ENCODE measurements at regions not wholly inside any gene's neighbourhood (a gene's known extent, or its start where the extent isn't known, plus 50 kb on each side); places are given as distances from the start of the nearest gene placed in this dataset.

GRCh38 chr4:155094201-155094820 lies 114.1 kb upstream of the NPY2R start:
- Histone ChIP-seq H3K36me3 (ENCODE audit: control insufficient read depth in 2 of 2, extremely low read depth in 1 of 2, insufficient read depth in 2 of 2, low read length in 2 of 2) (no peaks in the 10 kb centered on the region), H3K4me1 (ENCODE audit: control insufficient read depth, extremely low read depth, insufficient read depth, low read length) (no peaks in the 10 kb centered on the region), H3K9me3 (ENCODE audit: control insufficient read depth, low read depth, low read length) (no peaks in the 10 kb centered on the region), H3K79me2 (ENCODE audit: control insufficient read depth, insufficient read depth, low read length) (no peaks in the 10 kb centered on the region), H3K4me2 (ENCODE audit: control insufficient read depth, extremely low read depth, insufficient read depth, low read depth, low read length) (no peak overlapping the region), H3K9ac (ENCODE audit: control insufficient read depth, extremely low read depth, insufficient read depth, low read length) (no peak overlapping the region), H2AFZ (ENCODE audit: control insufficient read depth, low read length) (no peak overlapping the region), H3K9me1 (ENCODE audit: control insufficient read depth, extremely low read depth, insufficient read depth, low read length) (no peaks in the 10 kb centered on the region), H3K27me3 (ENCODE audit: control insufficient read depth, extremely low read depth, insufficient read depth, low read length) (no peaks in the 10 kb centered on the region), H4K20me1 (ENCODE audit: control insufficient read depth, extremely low read depth, insufficient read depth, low read length) (no peaks in the 10 kb centered on the region), H3K4me3 (ENCODE audit: control insufficient read depth in 2 of 3, extremely low read depth in 1 of 3, insufficient read depth in 2 of 3, low read depth in 1 of 3, low read length in 3 of 3) (no peak overlapping the region), H3K27ac (ENCODE audit: control insufficient read depth, insufficient read depth, low read length) (no peak overlapping the region)
- no peak for TF ChIP-seq EZH2 (IDR thresholded peaks at IDR 0.05; ENCODE audit: low read length)
- TF ChIP-seq, protein P1, sequence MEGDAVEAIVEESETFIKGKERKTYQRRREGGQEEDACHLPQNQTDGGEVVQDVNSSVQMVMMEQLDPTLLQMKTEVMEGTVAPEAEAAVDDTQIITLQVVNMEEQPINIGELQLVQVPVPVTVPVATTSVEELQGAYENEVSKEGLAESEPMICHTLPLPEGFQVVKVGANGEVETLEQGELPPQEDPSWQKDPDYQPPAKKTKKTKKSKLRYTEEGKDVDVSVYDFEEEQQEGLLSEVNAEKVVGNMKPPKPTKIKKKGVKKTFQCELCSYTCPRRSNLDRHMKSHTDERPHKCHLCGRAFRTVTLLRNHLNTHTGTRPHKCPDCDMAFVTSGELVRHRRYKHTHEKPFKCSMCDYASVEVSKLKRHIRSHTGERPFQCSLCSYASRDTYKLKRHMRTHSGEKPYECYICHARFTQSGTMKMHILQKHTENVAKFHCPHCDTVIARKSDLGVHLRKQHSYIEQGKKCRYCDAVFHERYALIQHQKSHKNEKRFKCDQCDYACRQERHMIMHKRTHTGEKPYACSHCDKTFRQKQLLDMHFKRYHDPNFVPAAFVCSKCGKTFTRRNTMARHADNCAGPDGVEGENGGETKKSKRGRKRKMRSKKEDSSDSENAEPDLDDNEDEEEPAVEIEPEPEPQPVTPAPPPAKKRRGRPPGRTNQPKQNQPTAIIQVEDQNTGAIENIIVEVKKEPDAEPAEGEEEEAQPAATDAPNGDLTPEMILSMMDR (optimal IDR thresholded peaks at IDR 0.05 in 1 of 3, IDR thresholded peaks at IDR 0.05 in 1 of 3, conservative IDR thresholded peaks at IDR 0.05 in 1 of 3; ENCODE audit: extremely low read depth in 1 of 3, insufficient read depth in 2 of 3, low read length in 3 of 3): no peak
- FAIRE-seq (no peak), DNase-seq (ENCODE audit: low read depth, low spot score) (no peak)
- dilution Hi-C loops (cut with MboI; ENCODE audit: extremely low pct_ligation_motif_present, low sequenced_read_pairs): no loop called here

- H3K27me3 ChIP-seq (ENCODE audit: control insufficient read depth, extremely low read depth, insufficient read depth, low read length): no peaks in the 10 kb centered on the region
- no peaks in the 10 kb centered on the region for H3K79me2 ChIP-seq (ENCODE audit: control insufficient read depth, insufficient read depth, low read length)
- no peaks in the 10 kb centered on the region for H3K9me1 ChIP-seq (ENCODE audit: control insufficient read depth, extremely low read depth, insufficient read depth, low read length)
- H4K20me1 ChIP-seq (ENCODE audit: control insufficient read depth, extremely low read depth, insufficient read depth, low read length): no peaks in the 10 kb centered on the region
- no peak overlapping the region for H2AFZ ChIP-seq (ENCODE audit: control insufficient read depth, low read length)
- no peak for FAIRE-seq
- no peak overlapping the region for H3K27ac ChIP-seq (ENCODE audit: control insufficient read depth, insufficient read depth, low read length)
- H3K4me2 ChIP-seq (ENCODE audit: control insufficient read depth, extremely low read depth, insufficient read depth, low read depth, low read length): no peak overlapping the region
- dilution Hi-C loops (cut with MboI; ENCODE audit: extremely low pct_ligation_motif_present, low sequenced_read_pairs): no loop called here
- H3K9ac ChIP-seq (ENCODE audit: control insufficient read depth, extremely low read depth, insufficient read depth, low read length): no peak overlapping the region
- TF ChIP-seq, protein P1 (optimal IDR thresholded peaks at IDR 0.05 in 1 of 3, IDR thresholded peaks at IDR 0.05 in 1 of 3, conservative IDR thresholded peaks at IDR 0.05 in 1 of 3; ENCODE audit: extremely low read depth in 1 of 3, insufficient read depth in 2 of 3, low read length in 3 of 3): no peak
- no peak for TF ChIP-seq EZH2 (IDR thresholded peaks at IDR 0.05; ENCODE audit: low read length)
- H3K4me1 ChIP-seq (ENCODE audit: control insufficient read depth, extremely low read depth, insufficient read depth, low read length): no peaks in the 10 kb centered on the region
- no peak for DNase-seq (ENCODE audit: low read depth, low spot score)
- no peak overlapping the region for H3K4me3 ChIP-seq (ENCODE audit: control insufficient read depth in 2 of 3, extremely low read depth in 1 of 3, insufficient read depth in 2 of 3, low read depth in 1 of 3, low read length in 3 of 3)
- no peaks in the 10 kb centered on the region for H3K9me3 ChIP-seq (ENCODE audit: control insufficient read depth, low read depth, low read length)
- H3K36me3 ChIP-seq (ENCODE audit: control insufficient read depth in 2 of 2, extremely low read depth in 1 of 2, insufficient read depth in 2 of 2, low read length in 2 of 2): no peaks in the 10 kb centered on the region
Observed at GRCh38 chr4:155099231-155099630, 109.2 kb upstream of the NPY2R start.
